GM23338 (cell line): ENCODE measurements at regions not wholly inside any gene's neighbourhood (a gene's known extent, or its start where the extent isn't known, plus 50 kb on each side); places are given as distances from the start of the nearest gene placed in this dataset.

Experiments
- POLR2AphosphoS5 ChIP-seq: IDR thresholded peaks from 2 replicates; pipeline ENCODE4 v1.6.1; 2016; ENCODE audit warnings: antibody characterized with exemption, low read depth
- TF ChIP-seq, protein P1 (sequence below): IDR thresholded peaks from 2 replicates; pipeline ENCODE4 v1.6.1; 2016; ENCODE audit warnings: antibody characterized with exemption
- TF ChIP-seq, protein P2 (sequence below), 2 experiments: fragments of 200-600 bp in 1 of 2; sonication (generic) in 1 of 2; conservative IDR thresholded peaks; 2 replicates each; pipeline versions ENCODE4 v1.5.1 to v1.6.1; 2016 to 2017; ENCODE audit warnings: antibody characterized with exemption in 2 of 2, low read depth in 2 of 2, mild to moderate bottlenecking in 2 of 2, moderate library complexity in 1 of 2

DNA sequence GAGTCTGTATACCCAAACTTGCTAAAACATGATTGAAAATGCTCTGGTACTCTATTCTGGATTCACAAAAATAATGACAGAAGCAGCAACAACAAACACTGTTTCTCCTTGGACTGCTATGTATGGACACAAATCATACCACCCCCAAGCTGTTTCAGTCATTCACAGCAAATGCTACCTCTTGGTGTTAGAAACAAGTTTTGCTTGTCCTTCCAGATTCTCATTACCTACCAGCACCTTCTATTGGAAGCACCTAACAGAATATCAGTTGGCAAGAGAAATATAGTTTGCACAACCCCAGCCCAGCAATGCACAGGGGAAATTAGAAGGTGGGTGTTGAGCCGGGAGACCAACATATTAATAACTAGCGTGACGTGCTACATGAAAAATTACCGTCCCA lies 1950.9 kb downstream of the C4orf33 start:
- TF ChIP-seq, protein P1, sequence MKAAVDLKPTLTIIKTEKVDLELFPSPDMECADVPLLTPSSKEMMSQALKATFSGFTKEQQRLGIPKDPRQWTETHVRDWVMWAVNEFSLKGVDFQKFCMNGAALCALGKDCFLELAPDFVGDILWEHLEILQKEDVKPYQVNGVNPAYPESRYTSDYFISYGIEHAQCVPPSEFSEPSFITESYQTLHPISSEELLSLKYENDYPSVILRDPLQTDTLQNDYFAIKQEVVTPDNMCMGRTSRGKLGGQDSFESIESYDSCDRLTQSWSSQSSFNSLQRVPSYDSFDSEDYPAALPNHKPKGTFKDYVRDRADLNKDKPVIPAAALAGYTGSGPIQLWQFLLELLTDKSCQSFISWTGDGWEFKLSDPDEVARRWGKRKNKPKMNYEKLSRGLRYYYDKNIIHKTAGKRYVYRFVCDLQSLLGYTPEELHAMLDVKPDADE, result no peak
- TF ChIP-seq, protein P2, sequence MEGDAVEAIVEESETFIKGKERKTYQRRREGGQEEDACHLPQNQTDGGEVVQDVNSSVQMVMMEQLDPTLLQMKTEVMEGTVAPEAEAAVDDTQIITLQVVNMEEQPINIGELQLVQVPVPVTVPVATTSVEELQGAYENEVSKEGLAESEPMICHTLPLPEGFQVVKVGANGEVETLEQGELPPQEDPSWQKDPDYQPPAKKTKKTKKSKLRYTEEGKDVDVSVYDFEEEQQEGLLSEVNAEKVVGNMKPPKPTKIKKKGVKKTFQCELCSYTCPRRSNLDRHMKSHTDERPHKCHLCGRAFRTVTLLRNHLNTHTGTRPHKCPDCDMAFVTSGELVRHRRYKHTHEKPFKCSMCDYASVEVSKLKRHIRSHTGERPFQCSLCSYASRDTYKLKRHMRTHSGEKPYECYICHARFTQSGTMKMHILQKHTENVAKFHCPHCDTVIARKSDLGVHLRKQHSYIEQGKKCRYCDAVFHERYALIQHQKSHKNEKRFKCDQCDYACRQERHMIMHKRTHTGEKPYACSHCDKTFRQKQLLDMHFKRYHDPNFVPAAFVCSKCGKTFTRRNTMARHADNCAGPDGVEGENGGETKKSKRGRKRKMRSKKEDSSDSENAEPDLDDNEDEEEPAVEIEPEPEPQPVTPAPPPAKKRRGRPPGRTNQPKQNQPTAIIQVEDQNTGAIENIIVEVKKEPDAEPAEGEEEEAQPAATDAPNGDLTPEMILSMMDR (conservative IDR thresholded peaks at IDR 0.05; ENCODE audit: low read depth in 2 of 2), result no peak
- no peak for TF ChIP-seq POLR2AphosphoS5
